HG02623 (cell line): ENCODE measurements at regions not wholly inside any gene's neighbourhood (a gene's known extent, or its start where the extent isn't known, plus 50 kb on each side); places are given as distances from the start of the nearest gene placed in this dataset.

Experiments used
- ATAC-seq: cut with Tn5 transposase; IDR thresholded peaks from one replicate; pipeline ENCODE4 v1.9.1; 2021; ENCODE audit warnings: moderate library complexity; ENCODE audit not compliant: unreplicated experiment

DNA sequence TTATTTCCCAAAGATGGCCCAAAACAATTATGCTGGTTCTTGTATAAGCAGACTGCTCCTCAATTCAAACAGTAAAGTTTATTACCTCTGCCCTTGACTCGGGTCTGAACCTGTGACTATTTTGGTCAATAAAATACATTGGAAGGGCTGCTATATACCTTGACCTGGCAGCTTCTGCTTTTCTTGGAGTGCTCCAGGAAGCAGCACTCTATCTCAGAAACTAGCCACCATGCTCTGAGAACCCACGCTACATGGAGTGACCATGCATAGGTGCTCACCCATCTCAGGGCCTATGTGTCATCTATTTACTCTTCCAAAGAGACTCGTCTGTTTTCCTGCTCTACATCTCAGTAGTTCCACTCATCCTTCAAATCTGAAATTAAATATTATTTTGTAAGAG lies 299.9 kb downstream of the AHR start:
- ATAC-seq = no peak

DNA sequence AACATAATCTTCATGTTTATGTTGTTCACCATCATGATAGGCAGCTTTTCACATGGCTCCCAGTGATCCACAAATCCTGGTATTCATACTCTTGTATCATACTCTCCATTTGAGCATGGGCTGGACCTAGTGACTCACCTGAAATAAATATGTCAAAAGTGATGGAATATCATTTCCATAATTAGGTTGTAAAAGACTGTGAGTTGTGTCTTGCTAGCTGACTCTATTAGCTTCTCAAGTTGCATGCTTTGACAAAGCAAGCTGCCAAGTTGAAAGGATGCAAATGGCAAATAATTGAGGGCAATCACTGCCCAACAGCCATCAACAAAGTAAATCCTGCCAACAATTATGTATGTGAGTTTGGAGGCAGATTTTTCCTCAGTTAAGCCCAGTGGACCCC lies 300.4 kb downstream of the AHR start:
- no peak for ATAC-seq

DNA sequence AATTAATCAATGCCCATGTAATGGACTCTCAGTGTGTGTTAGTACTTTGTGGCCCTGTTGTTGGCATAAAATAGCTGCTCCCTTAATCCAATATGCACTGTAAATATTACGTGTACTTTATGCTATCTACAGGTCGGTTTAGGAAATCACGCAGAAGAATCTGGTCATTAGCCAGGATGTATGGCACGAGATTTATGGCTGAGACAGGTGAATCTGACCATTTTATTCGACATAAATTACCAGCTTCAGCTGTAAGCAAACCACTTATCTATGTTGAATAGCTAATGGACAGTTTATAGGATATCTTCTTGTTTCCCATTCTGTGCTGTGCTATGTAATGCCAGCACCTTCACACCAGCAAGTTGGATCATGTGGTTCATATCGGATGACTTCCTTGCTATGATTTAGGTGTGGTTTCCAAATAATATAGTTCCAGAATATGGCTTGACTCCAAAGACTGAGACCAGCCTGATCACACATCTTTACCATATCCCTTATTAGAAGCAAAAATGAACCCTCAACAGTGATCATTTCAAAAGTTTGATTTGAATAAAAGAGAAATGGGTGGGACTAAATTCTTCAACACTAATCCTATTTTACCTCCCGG lies 301.4 kb downstream of the AHR start:
- ATAC-seq = no peak

DNA sequence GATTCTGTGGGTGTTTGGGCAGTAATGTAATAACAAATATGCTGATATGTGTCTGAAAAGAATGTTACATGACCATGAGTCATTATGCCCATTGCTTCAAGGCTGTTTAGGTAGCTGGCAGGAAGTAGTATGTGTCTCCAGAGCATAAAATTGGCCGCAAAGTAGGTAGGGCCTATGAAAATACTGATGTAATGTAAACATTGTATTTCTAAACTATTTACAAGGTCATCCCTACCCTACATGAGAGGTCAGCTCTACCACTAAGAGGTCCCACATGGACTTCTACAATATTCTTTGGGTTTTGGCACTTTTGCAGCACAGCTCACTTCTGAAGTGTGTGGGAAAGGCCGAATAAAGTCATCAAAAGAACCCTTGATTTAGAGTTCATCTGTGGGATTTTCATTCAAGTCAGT lies 301.9 kb downstream of the AHR start:
- no peak for ATAC-seq

DNA sequence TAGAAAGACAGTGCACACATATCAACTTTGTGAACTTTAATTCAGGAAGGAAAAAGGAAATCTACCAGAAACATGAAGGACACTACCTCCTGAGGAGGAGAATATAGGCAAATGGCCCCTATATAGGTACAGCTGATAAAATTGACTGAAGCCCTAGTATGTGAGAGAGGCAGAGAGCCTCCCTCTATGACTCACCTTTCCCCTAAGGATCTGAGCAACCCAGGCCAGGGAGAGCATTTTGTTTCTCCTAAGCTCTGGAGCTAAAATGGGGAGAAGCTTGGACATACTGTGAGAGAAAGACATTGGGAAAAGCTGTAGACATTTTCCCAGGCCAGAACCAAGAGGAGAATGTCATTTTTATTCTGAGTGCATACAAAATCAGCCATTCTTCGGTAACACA lies 303.5 kb downstream of the AHR start:
- no peak for ATAC-seq

DNA sequence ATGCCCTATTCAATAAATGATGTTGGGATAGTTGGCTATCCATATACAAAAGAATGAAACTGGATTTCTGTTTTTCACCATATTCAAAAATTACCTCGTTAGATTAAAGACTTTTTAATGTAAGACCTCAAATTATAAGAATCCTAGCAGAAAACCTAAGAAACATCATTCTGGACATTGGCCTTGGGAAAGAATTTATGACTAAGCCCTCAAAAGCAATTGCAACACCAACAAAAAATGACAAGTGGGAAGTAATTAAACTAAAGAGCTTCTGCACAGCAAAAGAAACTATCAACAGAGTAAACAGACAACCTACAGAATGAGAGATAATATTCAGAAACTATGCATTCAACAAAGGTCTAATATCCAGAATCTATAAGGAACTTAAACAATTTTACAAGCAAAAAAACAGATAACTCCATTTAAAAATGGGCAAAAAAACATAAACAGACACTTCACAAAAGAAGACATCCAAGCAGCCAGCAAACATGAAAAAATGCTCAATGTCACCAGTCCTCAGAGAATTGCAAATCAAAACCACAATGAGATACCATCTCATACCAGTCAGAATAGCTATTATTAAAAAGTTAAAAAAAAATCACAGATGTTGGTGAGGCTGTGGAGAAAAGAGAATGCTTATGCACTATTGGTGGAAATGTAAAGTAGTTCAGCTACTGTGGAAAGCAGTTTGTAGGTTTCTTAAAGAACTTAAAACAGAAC lies 309.8 kb downstream of the AHR start:
- no peak for ATAC-seq

DNA sequence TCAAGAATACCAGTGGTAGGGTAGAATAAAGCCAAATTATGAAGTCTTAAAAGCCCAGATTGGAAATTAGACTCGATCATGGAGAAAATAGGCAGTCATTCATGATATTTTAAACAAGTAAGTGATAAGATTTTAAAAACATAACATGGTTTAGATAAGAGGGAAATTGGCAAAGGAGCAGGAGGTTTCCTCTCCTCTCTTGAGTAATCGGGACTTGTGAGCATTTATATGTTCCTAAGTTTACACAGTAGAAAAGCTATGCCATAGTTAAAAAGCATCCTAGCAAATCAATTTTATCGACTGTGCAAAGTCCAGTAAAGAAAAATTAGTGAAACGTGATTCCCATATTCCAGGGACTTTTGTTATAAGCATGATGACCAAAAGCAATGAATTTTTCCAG lies 313.2 kb downstream of the AHR start:
- ATAC-seq = no peak

DNA sequence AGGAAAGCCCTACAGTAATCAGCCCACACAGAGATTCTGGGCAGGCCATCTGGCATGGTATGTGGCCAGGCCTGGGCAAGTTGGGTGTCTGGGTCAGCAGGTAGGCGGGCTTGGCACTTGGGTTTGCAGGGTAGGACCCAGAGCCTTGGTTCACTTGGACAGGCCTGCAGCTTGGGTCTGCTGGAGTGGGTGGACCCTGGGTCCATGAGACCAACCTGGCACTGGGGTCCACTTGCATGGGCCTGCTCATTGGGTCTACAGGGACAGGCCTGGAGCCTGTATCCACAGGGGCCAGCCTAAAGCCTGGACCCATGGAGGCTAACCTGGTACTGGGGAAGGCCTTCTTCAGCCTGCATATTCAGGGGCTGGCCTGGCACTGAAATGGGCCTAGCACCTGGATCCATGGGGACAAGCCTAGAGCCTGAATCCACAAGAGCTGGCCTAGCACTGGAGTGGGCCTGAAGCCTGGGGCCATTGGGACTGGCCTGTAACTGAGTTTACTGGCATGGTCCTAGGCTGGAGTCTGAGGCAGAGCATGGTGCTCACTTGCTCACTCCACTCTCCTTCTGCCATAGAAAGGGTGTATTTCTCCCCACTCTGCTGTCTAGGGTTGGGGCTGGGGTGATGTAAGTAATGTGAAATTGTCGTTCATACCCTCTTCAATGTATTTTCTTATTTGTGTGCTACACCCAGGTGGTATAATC lies 315.0 kb downstream of the AHR start:
- no peak for ATAC-seq

DNA sequence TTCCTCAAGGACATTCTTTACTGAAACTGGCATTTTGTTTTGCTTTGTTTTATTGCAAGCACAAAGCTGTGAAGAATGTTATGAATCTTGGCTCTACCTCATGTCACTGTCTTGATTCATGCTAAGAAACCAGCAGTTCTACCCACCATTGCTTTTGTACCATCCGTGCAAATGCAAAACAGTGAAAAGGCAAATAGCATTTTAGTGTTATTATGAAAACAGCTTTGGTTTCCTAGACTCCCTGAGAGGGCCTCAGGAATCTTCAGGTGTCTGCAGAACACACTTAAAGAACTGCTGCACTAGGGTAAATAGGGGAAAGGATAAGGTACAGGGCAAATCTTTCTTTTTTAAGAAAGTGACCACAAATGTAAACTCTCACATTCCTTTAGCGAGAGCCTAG lies 318.9 kb downstream of the AHR start:
- ATAC-seq = no peak

DNA sequence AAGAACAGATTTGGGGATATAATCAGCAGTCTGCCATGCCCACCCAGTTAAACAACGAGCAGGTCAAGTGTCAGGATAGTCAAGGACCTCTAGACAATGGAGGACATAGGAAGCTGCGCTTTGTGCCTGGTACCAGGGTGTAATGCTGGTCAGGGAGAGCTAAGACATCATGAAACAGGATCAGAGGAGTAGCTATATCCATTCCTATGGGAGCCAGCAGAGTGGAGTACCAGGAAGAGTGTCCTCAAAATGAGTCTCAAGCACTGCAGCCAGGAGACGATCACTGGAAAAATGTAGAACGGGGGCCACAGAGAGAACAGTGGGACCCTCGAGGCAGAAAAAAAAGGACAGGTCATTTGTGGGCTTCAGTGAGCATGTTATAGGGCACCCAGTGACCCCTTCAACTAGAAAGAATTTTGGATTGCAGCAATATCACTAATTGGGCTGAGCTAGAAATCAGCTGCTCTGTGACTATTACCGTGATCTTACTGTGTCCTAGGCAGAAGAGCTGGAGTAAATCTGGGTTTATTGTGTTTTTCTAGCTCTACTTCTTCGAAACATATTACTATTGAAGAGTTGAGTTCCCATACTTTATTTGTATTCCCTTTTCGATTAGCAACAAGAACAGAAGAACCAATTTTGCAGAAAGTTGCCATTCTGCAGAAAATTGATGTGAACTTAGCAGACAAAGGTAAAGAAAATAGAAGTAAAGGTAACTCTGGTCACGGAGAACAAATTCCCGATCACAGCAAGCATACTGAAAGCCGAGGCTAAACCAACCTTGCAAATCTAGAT lies 319.6 kb downstream of the AHR start:
- no peak for ATAC-seq

DNA sequence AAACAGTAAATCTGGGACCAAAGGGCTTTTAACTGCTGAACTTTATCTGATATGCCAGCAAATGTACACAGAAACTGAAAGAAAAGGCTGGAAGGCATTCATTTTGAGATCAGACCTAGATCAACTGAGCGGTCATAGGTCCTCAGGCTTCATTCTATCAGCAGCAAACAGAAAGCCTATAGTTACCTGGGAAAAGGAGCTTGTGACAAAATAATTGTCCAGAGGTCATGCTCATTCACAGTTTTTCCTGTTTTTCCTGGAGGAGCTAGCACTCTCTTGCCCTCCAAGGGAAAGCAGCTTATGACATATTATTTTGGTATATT lies 320.2 kb downstream of the AHR start:
- no peak for ATAC-seq

DNA sequence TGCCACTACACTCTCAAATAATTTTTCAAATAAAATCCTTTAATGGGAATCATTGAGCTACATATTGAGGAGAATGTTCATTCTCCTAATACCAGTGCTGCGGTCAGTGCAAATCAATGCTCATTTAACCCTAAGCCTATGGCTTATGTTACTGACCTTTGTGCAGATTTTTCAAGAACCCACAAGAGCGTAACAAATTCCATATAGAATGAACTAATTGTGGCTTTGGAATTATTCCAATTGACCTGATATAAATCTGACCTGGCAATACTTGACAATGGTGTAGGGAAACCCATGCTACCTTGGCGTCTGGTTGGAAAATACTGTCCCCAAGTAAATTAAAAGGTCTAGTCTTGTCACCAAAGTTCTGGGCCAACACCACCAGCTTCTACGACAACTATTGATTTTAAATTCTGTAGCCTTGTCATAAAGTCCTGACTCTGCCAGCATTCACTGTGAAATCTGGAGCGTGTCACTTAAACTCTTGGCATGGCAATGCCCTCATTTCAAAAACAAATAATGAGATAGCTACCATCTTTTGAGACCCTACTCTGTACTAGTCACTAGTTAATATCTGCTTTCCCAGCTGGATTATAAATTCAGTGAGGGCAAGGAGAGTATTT lies 320.9 kb downstream of the AHR start:
- no peak for ATAC-seq

DNA sequence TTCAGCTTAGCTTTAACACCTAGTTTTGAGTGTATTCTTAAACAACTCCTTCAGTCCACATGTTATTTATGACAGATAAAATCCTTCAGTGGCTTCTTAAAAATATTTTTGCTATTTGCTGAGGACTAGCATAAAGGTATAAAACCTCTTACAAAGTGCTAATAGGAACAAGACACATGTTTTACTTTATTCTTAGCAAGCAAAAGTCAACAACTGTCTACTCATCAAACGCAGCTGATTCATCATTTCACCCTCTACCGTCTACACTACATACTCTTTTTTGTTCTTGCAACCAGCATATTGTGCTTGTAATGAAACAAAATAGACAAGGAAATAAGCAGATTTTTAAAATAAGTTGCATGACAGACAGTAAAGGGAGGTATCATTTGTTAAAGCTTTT lies 319.7 kb downstream of the SNX13 start:
- ATAC-seq = no peak

DNA sequence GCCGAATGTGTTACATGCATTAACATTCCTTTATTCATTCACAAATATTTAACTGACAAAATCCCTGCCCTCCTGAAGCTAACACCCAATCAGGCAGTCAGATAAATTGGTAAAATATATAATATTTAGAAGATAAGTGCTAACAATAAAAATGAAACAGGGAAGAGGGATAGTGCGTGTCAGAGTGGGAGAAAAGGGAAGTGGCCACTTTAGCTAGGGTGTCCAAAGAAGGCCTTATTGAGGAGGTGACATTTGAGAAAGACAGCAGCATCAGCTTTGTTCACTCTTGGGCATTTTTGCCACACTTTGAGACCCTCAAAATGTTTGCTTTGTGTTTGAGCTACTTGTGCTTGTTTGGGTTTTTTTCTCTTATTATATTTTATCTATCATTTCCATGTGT lies 317.8 kb downstream of the SNX13 start:
- ATAC-seq = no peak

DNA sequence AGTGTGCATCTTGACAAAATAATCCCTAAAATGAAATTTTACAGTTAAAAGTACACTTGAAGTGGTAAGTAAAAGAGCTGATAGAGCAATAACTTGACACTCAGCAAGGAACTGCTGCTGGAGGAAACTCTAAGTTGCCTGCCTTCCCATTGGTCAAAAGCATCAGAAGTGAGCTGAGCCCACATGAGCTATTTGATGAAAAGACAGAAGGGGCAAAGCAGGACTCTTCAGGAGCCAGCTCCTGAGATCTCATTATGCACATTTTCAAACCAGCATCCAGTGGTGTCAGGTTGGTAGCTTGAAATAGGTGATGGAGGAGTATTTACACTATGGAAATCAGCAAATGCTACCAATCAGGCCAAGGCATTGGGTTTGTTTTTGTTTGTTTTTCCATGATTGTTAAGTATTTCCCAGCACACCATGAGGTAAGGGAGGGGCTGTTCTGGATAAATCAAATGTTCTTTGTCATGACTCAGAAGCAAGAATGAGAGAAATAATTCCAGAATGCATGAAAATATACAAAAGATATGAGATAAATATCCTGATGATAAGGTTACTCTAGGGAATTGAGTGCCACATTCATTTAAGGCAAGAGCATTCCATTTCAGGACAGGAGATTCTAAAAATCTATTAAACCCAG lies 316.6 kb downstream of the SNX13 start:
- no peak for ATAC-seq

DNA sequence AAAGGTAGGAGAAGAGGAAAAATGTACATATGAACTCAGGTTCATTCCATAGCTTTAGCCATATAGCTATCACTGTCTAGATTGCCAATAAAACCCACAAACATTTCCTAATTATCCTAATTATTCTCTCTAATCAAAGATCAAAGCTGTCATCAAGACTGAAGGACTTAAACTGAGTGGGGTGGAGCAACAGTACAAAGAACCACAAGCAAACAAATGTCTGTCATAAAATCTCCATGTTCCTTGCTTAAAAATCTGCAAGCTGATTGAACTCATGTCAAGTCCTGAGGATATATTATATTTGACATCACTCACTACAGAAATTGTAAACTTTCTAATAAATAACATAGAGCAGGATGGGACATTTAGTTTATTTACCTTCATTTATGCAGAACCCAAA lies 315.9 kb downstream of the SNX13 start:
- ATAC-seq = no peak

DNA sequence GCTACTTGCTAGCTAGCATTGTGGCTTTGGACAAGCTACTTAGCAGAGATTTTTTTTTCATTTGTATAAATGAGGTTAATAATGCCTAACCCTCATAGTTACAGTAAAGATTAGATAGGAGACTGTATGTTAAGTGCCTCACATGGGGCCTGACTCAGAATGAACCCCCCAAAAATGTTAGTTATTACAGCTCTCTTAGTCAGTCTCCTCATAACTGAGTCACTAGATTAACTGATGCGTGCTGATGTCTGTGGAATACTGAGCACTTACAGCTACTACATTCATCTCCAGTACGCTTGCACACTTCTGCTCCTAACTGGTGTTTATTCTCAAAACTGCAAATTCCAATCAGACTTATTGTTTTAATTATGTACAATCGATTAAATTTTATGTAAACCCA lies 315.3 kb downstream of the SNX13 start:
- ATAC-seq = no peak

DNA sequence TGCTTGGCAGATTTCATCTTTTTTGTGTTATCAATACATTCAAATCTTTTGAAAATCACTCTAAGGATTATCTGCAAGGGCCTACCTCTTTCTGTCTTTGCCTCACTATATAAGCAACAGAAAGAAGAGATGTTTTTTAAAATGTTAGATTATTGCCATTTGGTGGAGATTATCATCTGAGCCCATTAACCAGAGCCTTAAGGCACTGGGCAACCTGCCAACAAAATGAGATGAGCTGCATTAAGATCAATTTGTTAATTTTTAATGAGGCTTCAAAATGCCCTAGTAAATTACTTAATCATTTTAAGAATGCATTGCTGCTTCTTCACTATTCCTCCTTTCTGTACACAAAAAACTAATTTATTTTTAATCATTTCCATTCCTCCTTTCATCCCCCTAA lies 314.1 kb downstream of the SNX13 start:
- no peak for ATAC-seq

DNA sequence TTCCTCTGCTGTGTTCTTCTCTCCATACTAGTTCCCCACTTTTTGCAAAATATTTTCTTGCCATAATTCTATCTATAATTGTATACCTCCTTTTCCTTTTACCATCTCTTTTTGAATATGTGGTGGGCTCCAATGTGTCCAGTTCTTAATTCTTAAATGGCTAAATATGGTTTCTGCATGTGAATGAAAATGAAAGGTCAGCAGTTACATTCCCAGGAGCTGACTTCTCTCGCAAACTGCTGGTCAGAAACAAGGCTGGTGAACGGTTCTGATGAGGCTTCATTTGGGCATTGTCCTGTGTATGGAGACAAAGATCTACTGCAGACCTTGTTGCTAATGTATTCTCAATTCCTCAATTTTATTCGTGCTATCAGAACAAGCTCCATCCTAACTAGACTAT lies 309.2 kb downstream of the SNX13 start:
- ATAC-seq = no peak

DNA sequence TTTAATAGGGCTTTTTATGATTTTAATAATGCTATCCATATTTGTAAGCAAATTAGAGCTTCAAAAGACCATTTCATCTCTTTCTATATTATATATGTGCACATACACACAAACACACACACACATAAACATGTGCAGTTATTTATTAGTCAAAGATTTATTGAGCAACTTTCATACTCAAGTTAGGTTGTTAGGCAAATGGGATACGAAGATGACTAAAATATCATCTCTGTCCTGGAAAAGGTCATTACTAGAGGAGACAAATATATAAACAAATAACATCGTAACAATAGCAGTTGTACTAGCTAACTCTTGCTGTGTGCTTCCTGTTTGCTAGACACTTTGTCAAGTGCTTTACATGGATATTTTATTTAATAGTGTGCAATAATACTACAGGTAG lies 307.9 kb downstream of the SNX13 start:
- ATAC-seq = no peak

DNA sequence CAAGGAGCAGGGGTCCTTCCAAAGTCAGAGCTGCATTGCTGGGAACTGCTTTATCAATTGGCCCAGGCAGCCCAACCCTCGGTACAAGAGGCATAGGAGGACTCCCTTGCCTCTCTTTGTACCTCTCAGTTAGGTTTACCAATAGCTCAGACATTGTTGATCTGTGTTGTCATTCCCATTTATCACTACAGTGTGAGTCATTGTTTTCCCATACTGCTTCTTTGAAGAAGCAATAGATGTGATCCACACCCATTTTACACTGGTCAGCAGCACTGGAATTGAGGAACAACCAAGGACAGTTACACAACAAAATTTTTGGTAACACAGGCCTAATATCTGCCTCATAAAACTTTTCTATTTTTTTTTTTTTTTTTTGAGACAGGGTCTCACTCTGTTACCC lies 307.2 kb downstream of the SNX13 start:
- no peak for ATAC-seq
